NT2/D1 (cell line): ENCODE measurements at regions not wholly inside any gene's neighbourhood (a gene's known extent, or its start where the extent isn't known, plus 50 kb on each side); places are given as distances from the start of the nearest gene placed in this dataset.
"Not testable (repeated sequence)": the region's sequence is repeated elsewhere in the genome, so short reads cannot be mapped to it uniquely, and the experiment has no call there.

Source experiments
- DNase-seq: peaks from one replicate; pipeline ENCODE4 v3.0.0-alpha.2; 2011; ENCODE audit warnings: low read depth, low spot score
- H3K27me3 ChIP-seq: 2 replicates; pipeline ENCODE4 v1.6.0; 2011; ENCODE audit warnings: mild to moderate bottlenecking; ENCODE audit not compliant: insufficient read length, insufficient read depth
- H3K36me3 ChIP-seq: 2 replicates; pipeline ENCODE4 v1.6.1; 2011; ENCODE audit warnings: mild to moderate bottlenecking, low read length, mixed read lengths; ENCODE audit not compliant: insufficient read depth, insufficient read length
- H3K4me1 ChIP-seq: 2 replicates; pipeline ENCODE4 v1.5.1; 2011; ENCODE audit not compliant: insufficient read depth, insufficient read length
- H3K4me3 ChIP-seq: 2 replicates; pipeline ENCODE4 v1.5.1; 2011; ENCODE audit warnings: low read depth; ENCODE audit not compliant: insufficient read length
- H3K9ac ChIP-seq: 2 replicates; pipeline ENCODE4 v1.6.0; 2011; ENCODE audit warnings: low read depth; ENCODE audit not compliant: insufficient read length
- H3K9me3 ChIP-seq: 2 replicates; pipeline ENCODE4 v1.5.1; 2011; ENCODE audit warnings: mild to moderate bottlenecking, low read length; ENCODE audit not compliant: insufficient read depth
- SUZ12 ChIP-seq: IDR thresholded peaks from 2 replicates; pipeline ENCODE4 v1.6.1; 2011; ENCODE audit not compliant: insufficient read length, insufficient read depth; ENCODE audit errors: extremely low read depth
- YY1 ChIP-seq: IDR thresholded peaks from 2 replicates; pipeline ENCODE4 v1.6.1; 2011; ENCODE audit not compliant: insufficient read length, insufficient read depth
- ZNF274 ChIP-seq: IDR thresholded peaks from 2 replicates; pipeline ENCODE4 v1.6.1; 2011; ENCODE audit warnings: mild to moderate bottlenecking, low read depth, low read length

DNA sequence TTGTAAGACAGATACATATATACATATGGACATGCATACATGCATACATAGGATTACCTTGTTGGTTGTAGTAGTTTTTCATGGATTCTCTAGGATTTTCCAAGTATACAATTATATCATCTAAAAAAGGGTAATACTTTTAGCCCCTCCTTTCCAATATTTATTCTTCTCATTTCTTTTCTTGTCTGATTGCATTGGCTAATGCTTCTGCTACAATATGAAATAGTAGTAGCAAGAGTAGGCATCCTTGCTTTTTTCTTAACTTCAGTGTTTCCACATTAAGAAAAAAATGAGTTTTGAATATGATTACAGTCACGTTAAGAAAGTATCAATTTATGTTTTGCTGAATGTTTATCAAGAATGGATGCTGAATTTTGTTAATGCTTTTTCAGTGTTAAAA is 58.0 kb downstream of the RBFOX3 start:
- H3K9me3 ChIP-seq = 0 out of 2 replicates have a peak, but pooled peaks cover 8% of the 10 kb centered on the region
- H3K4me1 ChIP-seq = no peaks in the 10 kb centered on the region
- H3K4me3 ChIP-seq = no peak overlapping the region
- no peak overlapping the region for H3K9ac ChIP-seq
- H3K36me3 ChIP-seq = no peaks in the 10 kb centered on the region
- H3K27me3 ChIP-seq = peaks cover 7% of the 10 kb centered on the region
- no peak for TF ChIP-seq SUZ12
- no peak for TF ChIP-seq ZNF274
- TF ChIP-seq YY1 = no peak
- DNase-seq = no peak

DNA sequence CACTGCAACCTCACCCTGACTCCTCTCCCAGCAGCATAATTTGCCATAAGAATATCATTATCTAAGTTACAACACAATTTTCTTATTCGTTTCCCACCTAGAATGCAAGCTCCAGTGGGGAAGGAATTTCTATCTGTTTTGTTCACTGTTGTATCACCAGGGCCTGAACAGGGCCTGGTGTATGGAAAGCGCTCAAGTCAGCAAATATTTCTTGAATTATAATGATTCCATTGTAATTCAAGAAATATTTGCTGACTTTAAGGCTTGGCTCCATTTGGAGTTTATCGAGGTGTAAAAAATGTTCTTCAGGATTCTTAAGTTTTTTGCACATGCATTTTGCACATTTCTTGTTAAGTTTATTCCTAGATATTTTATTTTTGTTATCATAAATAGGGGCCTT is 58.4 kb downstream of the RBFOX3 start:
- 0 out of 2 replicates have a peak, but pooled peaks cover 8% of the 10 kb centered on the region for H3K9me3 ChIP-seq
- DNase-seq = no peak
- no peak overlapping the region for H3K9ac ChIP-seq
- H3K4me3 ChIP-seq = no peak overlapping the region
- no peak for TF ChIP-seq YY1
- peaks cover 7% of the 10 kb centered on the region for H3K27me3 ChIP-seq
- H3K4me1 ChIP-seq = no peaks in the 10 kb centered on the region
- no peaks in the 10 kb centered on the region for H3K36me3 ChIP-seq

DNA sequence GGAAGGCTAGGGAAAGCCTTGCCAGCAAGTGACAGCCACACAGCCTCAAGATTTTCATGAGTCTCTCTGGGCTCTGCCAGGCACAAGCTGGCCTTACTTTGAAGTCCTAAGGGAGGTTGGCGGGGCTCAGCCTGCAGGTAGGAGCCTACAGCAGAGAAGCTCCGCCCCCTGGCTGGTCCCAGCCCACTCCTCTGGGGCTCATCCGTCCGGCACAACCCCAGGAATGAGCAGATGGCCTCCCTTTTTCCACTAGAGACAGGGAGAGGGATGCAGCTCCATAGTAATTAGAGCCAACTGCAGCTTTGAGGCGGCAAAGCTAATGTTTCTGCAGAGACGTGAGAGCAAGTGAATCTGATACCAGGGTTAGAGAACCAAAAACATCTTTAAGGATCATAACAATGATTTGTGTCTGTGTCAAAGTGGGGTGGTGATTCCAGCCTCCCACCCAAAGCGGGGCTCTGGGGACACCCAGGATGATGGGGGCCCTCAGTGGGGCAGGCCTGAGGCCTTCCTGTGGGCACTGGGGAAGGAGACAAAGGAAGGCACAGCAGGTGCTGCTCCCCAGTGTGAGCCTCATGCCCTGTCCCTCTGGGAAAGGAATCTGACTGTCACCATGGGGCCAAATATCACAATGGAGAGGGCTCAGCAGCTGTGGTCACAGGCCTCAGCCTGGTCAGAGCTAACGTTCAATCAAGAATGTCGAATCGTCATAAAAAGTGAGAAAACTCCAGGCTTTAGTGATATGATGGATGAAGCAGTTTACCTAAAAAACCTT is 61.5 kb downstream of the RBFOX3 start:
- Histone ChIP-seq H3K27me3 (peaks cover 7% of the 10 kb centered on the region), H3K36me3 (no peaks in the 10 kb centered on the region), H3K4me1 (no peaks in the 10 kb centered on the region), H3K4me3 (no peak overlapping the region), H3K9me3 (0 out of 2 replicates have a peak, but pooled peaks cover 5% of the 10 kb centered on the region), H3K9ac (no peak overlapping the region)
- no peak for DNase-seq
- TF ChIP-seq ZNF274 (no peak), SUZ12 (no peak), YY1 (no peak)

DNA sequence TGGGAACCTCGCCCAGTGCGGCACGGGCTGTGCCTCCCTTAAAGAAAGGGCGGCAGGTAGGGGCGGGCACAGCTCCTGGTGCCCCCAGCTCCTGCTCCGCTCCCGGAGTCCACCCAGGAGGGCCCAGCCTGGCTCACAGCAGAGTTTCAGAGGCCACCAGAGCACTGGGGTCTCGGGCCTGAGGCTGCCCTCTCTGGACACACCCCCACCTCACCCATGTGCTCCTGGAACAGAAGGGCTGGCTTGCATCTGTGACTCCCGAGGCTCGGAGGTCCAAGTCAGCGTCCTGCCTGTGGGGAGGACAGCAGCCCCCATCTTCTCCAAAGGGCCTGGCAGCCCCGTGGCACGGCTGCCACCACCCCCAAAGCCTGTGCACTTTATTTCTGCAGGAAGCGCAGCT is 62.7 kb downstream of the RBFOX3 start:
- no peaks in the 10 kb centered on the region for H3K36me3 ChIP-seq
- 0 out of 2 replicates have a peak, but pooled peaks cover 5% of the 10 kb centered on the region for H3K9me3 ChIP-seq
- H3K27me3 ChIP-seq = peaks cover 10% of the 10 kb centered on the region
- H3K4me1 ChIP-seq = no peaks in the 10 kb centered on the region
- no peak overlapping the region for H3K9ac ChIP-seq
- no peak for DNase-seq
- no peak overlapping the region for H3K4me3 ChIP-seq
- TF ChIP-seq YY1 (no peak), SUZ12 (no peak), ZNF274 (no peak)

DNA sequence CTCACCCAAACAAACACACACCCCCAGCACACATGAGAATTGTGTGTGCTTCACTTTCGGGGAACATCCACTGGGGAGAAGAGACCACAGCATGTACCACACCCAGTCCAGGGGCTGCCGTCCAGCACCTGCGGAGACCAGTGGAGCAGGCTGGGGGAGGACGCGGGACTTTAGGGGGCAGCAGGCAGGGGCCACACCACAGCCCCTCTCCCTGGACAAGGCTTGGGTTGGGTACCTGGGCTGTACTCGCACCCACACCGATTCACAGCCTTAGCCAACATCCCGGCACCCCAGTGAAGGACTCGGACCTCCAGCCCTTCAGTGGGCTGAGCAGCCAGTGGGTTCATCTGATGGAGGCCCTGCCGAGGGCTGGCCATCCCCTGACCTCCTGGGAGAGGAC is 63.3 kb downstream of the RBFOX3 start:
- H3K4me1 ChIP-seq = no peaks in the 10 kb centered on the region
- no peak for TF ChIP-seq YY1
- H3K27me3 ChIP-seq = peaks cover 10% of the 10 kb centered on the region
- H3K36me3 ChIP-seq = no peaks in the 10 kb centered on the region
- H3K9ac ChIP-seq = no peak overlapping the region
- H3K4me3 ChIP-seq = no peak overlapping the region
- DNase-seq = no peak
- H3K9me3 ChIP-seq = 0 out of 2 replicates have a peak, but pooled peaks cover 5% of the 10 kb centered on the region

DNA sequence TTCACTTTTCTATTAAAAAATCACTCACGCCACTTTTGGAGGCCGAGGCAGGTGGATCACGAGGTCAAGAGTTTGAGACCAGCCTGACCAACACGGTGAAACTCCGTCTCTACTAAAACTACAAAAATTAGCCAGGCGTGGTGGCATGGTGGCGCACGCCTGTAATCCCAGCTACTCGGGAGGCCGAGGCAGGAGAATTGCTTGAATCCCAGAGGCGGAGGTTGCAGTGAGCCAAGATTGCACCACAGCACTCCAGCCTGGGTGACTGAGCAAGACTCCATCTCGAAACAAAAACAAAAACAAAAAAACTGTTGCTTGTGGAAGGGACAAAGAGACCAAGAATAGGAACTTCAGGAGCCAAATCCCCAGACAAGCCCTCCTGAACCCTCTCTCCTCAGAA is 63.7 kb downstream of the RBFOX3 start:
- H3K36me3 ChIP-seq = not testable (repeated sequence)

DNA sequence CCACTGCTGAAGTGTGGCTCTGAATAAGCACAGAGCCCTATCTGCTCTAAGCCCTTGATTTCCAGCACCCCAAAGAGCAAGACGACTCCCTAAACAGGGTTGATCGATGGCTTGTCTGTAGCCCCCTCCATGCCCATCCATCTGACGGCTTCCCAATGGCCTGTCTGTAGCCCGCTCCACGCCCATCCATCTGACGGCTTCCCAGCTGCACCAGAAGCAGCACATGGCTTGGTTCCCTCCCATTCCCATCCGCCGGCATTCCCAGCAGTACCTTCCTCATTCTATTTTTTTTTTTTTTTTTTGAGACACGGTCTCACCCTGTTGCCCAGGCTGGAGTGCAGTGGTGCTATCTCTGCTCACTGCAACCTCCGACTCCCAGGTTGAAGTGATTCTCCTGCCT is 64.5 kb downstream of the RBFOX3 start:
- Histone ChIP-seq H3K9ac (no peak overlapping the region), H3K4me3 (no peak overlapping the region), H3K9me3 (no peaks in the 10 kb centered on the region), H3K36me3 (no peaks in the 10 kb centered on the region), H3K27me3 (peaks cover 8% of the 10 kb centered on the region), H3K4me1 (no peaks in the 10 kb centered on the region)
- DNase-seq = no peak
- TF ChIP-seq ZNF274 (no peak), YY1 (no peak), SUZ12 (no peak)

More for the DNA sequence above, 63.7 kb downstream of the RBFOX3 start:
- DNase-seq, H3K9me3 ChIP-seq, H3K9ac ChIP-seq, H3K4me3 ChIP-seq, H3K4me1 ChIP-seq: not testable (repeated sequence)
- H3K27me3 ChIP-seq = peaks cover 10% of the 10 kb centered on the region
